HCT116 (cell line): ENCODE measurements at regions not wholly inside any gene's neighbourhood (a gene's known extent, or its start where the extent isn't known, plus 50 kb on each side); places are given as distances from the start of the nearest gene placed in this dataset.

ENCODE experiments used
- ATAC-seq: fragments of 200-7000 bp; cut with Tn5 transposase; 2 replicates; pipeline ENCODE4 v1.9.1; 2020; ENCODE audit warnings: mild to moderate bottlenecking, moderate library complexity
- BruUV-seq: library from RNA; stranded (reverse); fragments of 400-500 nt; replicated peaks from 2 replicates; lab custom pipeline; 2021; lab: Mats Ljungman, UMichigan
- CTCF ChIA-PET: fragments of 300-600 bp; sonication (Branson Sonifier 250); formaldehyde crosslinking; loops from one replicate; lab custom pipeline; 2021; ENCODE audit warnings: antibody characterized with exemption; lab: Charles Lee
- POLR2A ChIA-PET: fragments of 300-600, 350-600 bp; sonication (Branson Sonifier 250); formaldehyde crosslinking; loops from one replicate; lab custom pipeline; 2021; ENCODE audit warnings: antibody characterized with exemption; lab: Charles Lee
- RAD21 ChIA-PET, 2 experiments: fragments of 300-600 bp; sonication (Branson Sonifier 250); formaldehyde crosslinking; loops; one replicate each; lab custom pipeline; 2023; ENCODE audit warnings: low total read pairs in 2 of 2; ENCODE audit not compliant: uncharacterized antibody in 2 of 2, unreplicated experiment in 2 of 2, low non-redundant PET in 1 of 2; lab: Charles Lee
- DNase-seq: peaks from one replicate; pipeline ENCODE4 v3.0.0-alpha.2; 2010; ENCODE audit warnings: low read depth, low spot score
- H2AFZ ChIP-seq: fragments of 200-600 bp; shearing (Covaris generic), sonication (generic); 2 replicates; pipeline ENCODE4 v1.6.1; 2017; ENCODE audit warnings: low read depth, mixed run types, mixed read lengths, antibody characterized with exemption, low read length; ENCODE audit not compliant: poor library complexity, severe bottlenecking
- H3K27ac ChIP-seq: 2 replicates; pipeline ENCODE4 v1.5.1; 2012; ENCODE audit warnings: low read depth, low read length
- H3K27me3 ChIP-seq: fragments of 200-600 bp; sonication (generic); 2 replicates; pipeline ENCODE4 v1.6.1; 2016; ENCODE audit warnings: mixed run types, low read length, mixed read lengths; ENCODE audit not compliant: insufficient read depth
- H3K36me3 ChIP-seq, 2 experiments: fragments of 200-500 bp in 1 of 2; fragments of 200-600 bp in 1 of 2; sonication (Bioruptor generic) in 1 of 2; sonication (generic) in 1 of 2; 2 replicates each; pipeline versions ENCODE4 v1.5.1 to v1.6.1; 2014 to 2016; ENCODE audit warnings: low read length in 2 of 2, inconsistent platforms in 1 of 2, mixed read lengths in 1 of 2, mixed run types in 1 of 2; ENCODE audit not compliant: insufficient read depth in 2 of 2, control insufficient read depth in 1 of 2
- H3K4me1 ChIP-seq, 2 experiments: fragments of 200-600 bp in 1 of 2; sonication (generic) in 1 of 2; 2 replicates each; pipeline versions ENCODE4 v1.5.1 to v1.6.1; 2012 to 2017; ENCODE audit warnings: low read length in 2 of 2, inconsistent platforms in 1 of 2, mild to moderate bottlenecking in 1 of 2, mixed read lengths in 1 of 2, mixed run types in 1 of 2, moderate library complexity in 1 of 2; ENCODE audit not compliant: insufficient read depth in 2 of 2, control insufficient read depth in 1 of 2
- H3K4me2 ChIP-seq: fragments of 200-600 bp; sonication (generic); 2 replicates; pipeline ENCODE4 v1.6.1; 2017; ENCODE audit warnings: mixed run types, low read length, mixed read lengths
- H3K4me3 ChIP-seq, 2 experiments: fragments of 200-600 bp in 1 of 2; sonication (generic) in 1 of 2; replicated peaks in 1 of 2; 2 replicates each; pipeline ENCODE4 v1.5.1; 2011 to 2016; ENCODE audit warnings: low read length in 2 of 2, control low read depth in 1 of 2, low read depth in 1 of 2, mild to moderate bottlenecking in 1 of 2, mixed read lengths in 1 of 2, mixed run types in 1 of 2
- H3K79me2 ChIP-seq: fragments of 200-600 bp; sonication (generic); 2 replicates; pipeline ENCODE4 v1.6.1; 2017; ENCODE audit warnings: mild to moderate bottlenecking, mixed run types, low read length, moderate library complexity, mixed read lengths; ENCODE audit not compliant: insufficient read depth
- H3K9ac ChIP-seq: fragments of 200-600 bp; sonication (generic); 2 replicates; pipeline ENCODE4 v1.6.1; 2016; ENCODE audit warnings: low read length, mixed read lengths
- H3K9me2 ChIP-seq: fragments of 200-600 bp; sonication (generic), shearing (Covaris generic); 2 replicates; pipeline ENCODE4 v1.6.1; 2017; ENCODE audit warnings: mixed run types, mild to moderate bottlenecking, moderate library complexity; ENCODE audit not compliant: insufficient read depth
- H3K9me3 ChIP-seq, 2 experiments: fragments of 200-500 bp in 1 of 2; fragments of 200-600 bp in 1 of 2; sonication (Bioruptor generic) in 1 of 2; sonication (generic) in 1 of 2; 2 replicates each; pipeline ENCODE4 v1.6.1; 2014 to 2017; ENCODE audit warnings: low read length in 2 of 2, mixed read lengths in 2 of 2, inconsistent platforms in 1 of 2, low read depth in 1 of 2, mild to moderate bottlenecking in 1 of 2, mixed run types in 1 of 2, moderate library complexity in 1 of 2; ENCODE audit not compliant: control insufficient read depth in 1 of 2, insufficient read depth in 1 of 2
- H4K20me1 ChIP-seq: fragments of 200-600 bp; sonication (generic), shearing (Covaris generic); 2 replicates; pipeline ENCODE4 v1.6.1; 2017; ENCODE audit warnings: mixed run types, mild to moderate bottlenecking, moderate library complexity; ENCODE audit not compliant: insufficient read depth
- CBX3 ChIP-seq: IDR thresholded peaks from 2 replicates; pipeline ENCODE4 v1.6.1; 2012; ENCODE audit warnings: low read depth
- CEBPB ChIP-seq: IDR thresholded peaks from 2 replicates; pipeline ENCODE4 v1.6.1; 2012; ENCODE audit warnings: low read depth
- EGR1 ChIP-seq: IDR thresholded peaks from 2 replicates; pipeline ENCODE4 v1.6.1; 2012; ENCODE audit warnings: low read depth
- EZH2 ChIP-seq: fragments of 200-600 bp; sonication (generic); IDR thresholded peaks from 2 replicates; pipeline ENCODE4 v1.6.1; 2017; ENCODE audit warnings: antibody characterized with exemption, mixed run types
- FOSL1 ChIP-seq: IDR thresholded peaks from 2 replicates; pipeline ENCODE4 v1.6.1; 2012; ENCODE audit warnings: low read depth
- JUND ChIP-seq: IDR thresholded peaks from 2 replicates; pipeline ENCODE4 v1.6.1; 2012
- POLR2A ChIP-seq: IDR thresholded peaks from 2 replicates; pipeline ENCODE4 v1.7.0; 2011; ENCODE audit warnings: borderline replicate concordance; ENCODE audit not compliant: insufficient read depth, insufficient read length; ENCODE audit errors: extremely low read depth
- REST ChIP-seq: IDR thresholded peaks from 2 replicates; pipeline ENCODE4 v1.6.1; 2012; ENCODE audit warnings: low read depth
- SP1 ChIP-seq: IDR thresholded peaks from 2 replicates; pipeline ENCODE4 v1.6.1; 2012; ENCODE audit warnings: low read depth
- SRF ChIP-seq: IDR thresholded peaks from 2 replicates; pipeline ENCODE4 v1.6.1; 2012; ENCODE audit warnings: low read depth
- TCF7L2 ChIP-seq: IDR thresholded peaks from 2 replicates; pipeline ENCODE4 v1.7.0; 2011; ENCODE audit warnings: borderline replicate concordance, inconsistent platforms; ENCODE audit not compliant: insufficient read depth, insufficient read length; ENCODE audit errors: extremely low read depth
- ZBTB33 ChIP-seq: IDR thresholded peaks from 2 replicates; pipeline ENCODE4 v1.6.1; 2011; ENCODE audit warnings: mild to moderate bottlenecking, low read length, moderate library complexity; ENCODE audit not compliant: insufficient replicate concordance; ENCODE audit errors: extremely low read depth
- ZFX ChIP-seq: fragments of 450-650 bp; IDR thresholded peaks from 2 replicates; pipeline ENCODE4 v1.6.1; 2017
- ZNF274 ChIP-seq: fragments of 200-500 bp; sonication (Bioruptor generic); IDR thresholded peaks from 2 replicates; pipeline ENCODE4 v1.6.1; 2014; ENCODE audit warnings: mild to moderate bottlenecking, low read depth, low read length, inconsistent platforms
- intact Hi-C: fragments of 100-400 bp; cut with micrococcal nuclease; formaldehyde crosslinking; loops from 2 replicates; pipeline ENCODE4 v1.10.0; 2022
- TF ChIP-seq, protein P1 (sequence below): IDR thresholded peaks from 2 replicates; pipeline ENCODE4 v1.6.1; 2012
- TF ChIP-seq, protein P2 (sequence below), 3 experiments: fragments of 200-600 bp in 1 of 3; sonication (generic) in 1 of 3; IDR thresholded peaks in 2 of 3; conservative IDR thresholded peaks in 1 of 3; 2 replicates each; pipeline ENCODE4 v1.5.1; 2012 to 2017; ENCODE audit warnings: low read depth in 2 of 3, low read length in 2 of 3, antibody characterized with exemption in 1 of 3, borderline replicate concordance in 1 of 3, control low read depth in 1 of 3, mild to moderate bottlenecking in 1 of 3, mixed read lengths in 1 of 3, mixed run types in 1 of 3, moderate library complexity in 1 of 3; ENCODE audit not compliant: insufficient read depth in 1 of 3

DNA sequence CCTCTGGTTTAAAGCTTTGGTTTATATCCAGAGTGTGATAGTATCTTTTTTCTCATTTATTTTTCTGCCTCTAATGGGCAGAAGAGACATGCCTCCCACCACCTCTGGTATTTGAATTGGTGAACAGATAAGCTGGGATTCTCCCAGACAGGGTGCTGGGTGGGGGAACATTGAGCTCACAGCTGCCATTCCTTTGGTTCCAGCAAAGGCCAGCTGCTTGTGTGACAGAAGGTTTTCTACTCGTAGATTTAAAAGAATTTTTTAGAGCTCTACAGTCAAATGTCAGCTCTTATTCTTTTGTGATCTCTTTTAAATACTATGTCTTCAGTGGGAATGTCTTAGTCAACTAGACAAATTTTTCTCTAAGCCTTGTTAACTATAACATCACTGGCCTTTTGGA lies 54.7 kb upstream of the ADAMTS16 start:
- no peak for DNase-seq
- no peaks in the 10 kb centered on the region for H3K36me3 ChIP-seq
- H3K4me3 ChIP-seq: no peak overlapping the region
- ChIA-PET RAD21 (no interaction called here), POLR2A (no interaction called here), CTCF (no interaction called here)
- intact Hi-C loops: no loop called here
- no peaks in the 10 kb centered on the region for H4K20me1 ChIP-seq
- no peaks in the 10 kb centered on the region for H3K9me3 ChIP-seq
- H2AFZ ChIP-seq: no peak overlapping the region
- no peaks in the 10 kb centered on the region; a peak in 1 of 4 replicates for H3K4me1 ChIP-seq
- H3K79me2 ChIP-seq: no peaks in the 10 kb centered on the region
- no peak for ATAC-seq
- H3K4me2 ChIP-seq: no peak overlapping the region
- TF ChIP-seq CEBPB (no peak), ZFX (no peak), EGR1 (no peak), ZNF274 (no peak), JUND (no peak), SP1 (no peak), EZH2 (no peak), REST (no peak), CBX3 (no peak), SRF (no peak), FOSL1 (no peak), TCF7L2 (no peak), POLR2A (no peak), ZBTB33 (no peak)
- TF ChIP-seq, protein P1, sequence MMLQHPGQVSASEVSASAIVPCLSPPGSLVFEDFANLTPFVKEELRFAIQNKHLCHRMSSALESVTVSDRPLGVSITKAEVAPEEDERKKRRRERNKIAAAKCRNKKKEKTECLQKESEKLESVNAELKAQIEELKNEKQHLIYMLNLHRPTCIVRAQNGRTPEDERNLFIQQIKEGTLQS: no peak
- TF ChIP-seq, protein P2, sequence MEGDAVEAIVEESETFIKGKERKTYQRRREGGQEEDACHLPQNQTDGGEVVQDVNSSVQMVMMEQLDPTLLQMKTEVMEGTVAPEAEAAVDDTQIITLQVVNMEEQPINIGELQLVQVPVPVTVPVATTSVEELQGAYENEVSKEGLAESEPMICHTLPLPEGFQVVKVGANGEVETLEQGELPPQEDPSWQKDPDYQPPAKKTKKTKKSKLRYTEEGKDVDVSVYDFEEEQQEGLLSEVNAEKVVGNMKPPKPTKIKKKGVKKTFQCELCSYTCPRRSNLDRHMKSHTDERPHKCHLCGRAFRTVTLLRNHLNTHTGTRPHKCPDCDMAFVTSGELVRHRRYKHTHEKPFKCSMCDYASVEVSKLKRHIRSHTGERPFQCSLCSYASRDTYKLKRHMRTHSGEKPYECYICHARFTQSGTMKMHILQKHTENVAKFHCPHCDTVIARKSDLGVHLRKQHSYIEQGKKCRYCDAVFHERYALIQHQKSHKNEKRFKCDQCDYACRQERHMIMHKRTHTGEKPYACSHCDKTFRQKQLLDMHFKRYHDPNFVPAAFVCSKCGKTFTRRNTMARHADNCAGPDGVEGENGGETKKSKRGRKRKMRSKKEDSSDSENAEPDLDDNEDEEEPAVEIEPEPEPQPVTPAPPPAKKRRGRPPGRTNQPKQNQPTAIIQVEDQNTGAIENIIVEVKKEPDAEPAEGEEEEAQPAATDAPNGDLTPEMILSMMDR (IDR thresholded peaks at IDR 0.05 in 2 of 3, conservative IDR thresholded peaks at IDR 0.05 in 1 of 3; ENCODE audit: borderline replicate concordance in 1 of 3, insufficient read depth in 1 of 3, low read depth in 2 of 3, low read length in 2 of 3): no peak
- peaks cover 68% of the 10 kb centered on the region for H3K27me3 ChIP-seq
- no peak overlapping the region for H3K27ac ChIP-seq
- no peaks in the 10 kb centered on the region for H3K9me2 ChIP-seq
- no TSS peak for BruUV-seq
- H3K9ac ChIP-seq: no peak overlapping the region
